M059J (cell line): ENCODE measurements at regions not wholly inside any gene's neighbourhood (a gene's known extent, or its start where the extent isn't known, plus 50 kb on each side); places are given as distances from the start of the nearest gene placed in this dataset.
A peak's percentile ranks its signal among the peaks of the same experiment; 100 is the strongest.
"Not testable (repeated sequence)": the region's sequence is repeated elsewhere in the genome, so short reads cannot be mapped to it uniquely, and the experiment has no call there.

Source experiments
- DNase-seq: peaks from one replicate; pipeline ENCODE4 v3.0.0-alpha.2; 2012; ENCODE audit warnings: low read depth

- peak; percentile 86 for DNase-seq
Observed at GRCh38 chr4:156322592-156322991, 368.9 kb upstream of the CTSO start.

GRCh38 chr4:156321203-156321602, 367.5 kb upstream of the CTSO start:
- DNase-seq, result peak; percentile 79

DNA sequence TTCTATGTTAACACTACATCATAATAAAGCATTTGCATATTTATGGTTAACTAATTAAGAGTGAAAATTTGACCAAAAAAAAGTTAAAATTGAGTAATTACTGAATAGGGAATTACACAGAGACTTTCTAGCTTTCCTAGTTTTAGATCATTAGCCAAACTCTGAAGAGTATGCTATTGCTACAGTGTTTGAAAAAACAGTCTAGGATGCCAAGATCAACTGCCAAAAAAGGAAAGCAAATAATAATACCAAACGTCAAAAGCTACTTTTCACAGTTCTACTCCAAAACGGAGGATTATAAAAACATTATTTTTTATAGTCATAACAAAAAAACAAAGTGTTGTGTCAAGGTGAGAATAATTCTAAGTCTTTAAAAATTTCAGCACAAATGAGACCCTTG, 359.8 kb upstream of the CTSO start:
- no peak for DNase-seq

DNA sequence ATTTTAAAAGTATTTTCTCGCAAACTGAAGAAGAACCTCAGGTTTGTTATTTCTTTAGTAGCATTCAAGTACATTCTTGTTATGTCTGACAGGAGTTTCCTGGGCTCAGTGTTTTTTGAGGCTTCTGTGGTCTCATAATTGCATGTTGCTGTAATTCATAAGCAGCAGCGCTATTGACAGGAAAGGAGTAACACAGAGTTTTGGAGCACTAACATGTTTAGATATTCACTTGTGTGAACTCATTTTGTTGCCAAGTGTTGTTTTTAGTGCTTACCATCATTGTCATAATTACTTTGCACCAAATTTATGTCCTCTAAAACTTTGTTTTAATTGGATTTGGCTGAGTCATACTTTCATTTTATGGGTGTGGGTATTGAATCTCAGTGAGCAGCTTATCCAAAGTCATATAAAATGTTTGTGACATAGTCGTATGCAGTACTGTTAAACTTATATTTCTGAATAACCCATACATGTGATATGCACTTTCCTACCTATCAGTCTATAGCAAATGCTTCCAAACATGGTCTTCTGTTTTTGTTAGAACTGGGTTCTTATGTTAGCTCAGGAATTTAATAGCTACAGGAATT, 358.7 kb upstream of the CTSO start:
- DNase-seq, result peak; percentile 49

GRCh38 chr4:156309031-156309430, 355.4 kb upstream of the CTSO start:
- DNase-seq, result no peak

GRCh38 chr4:156303708-156304107, 350.0 kb upstream of the CTSO start:
- no peak for DNase-seq

DNA sequence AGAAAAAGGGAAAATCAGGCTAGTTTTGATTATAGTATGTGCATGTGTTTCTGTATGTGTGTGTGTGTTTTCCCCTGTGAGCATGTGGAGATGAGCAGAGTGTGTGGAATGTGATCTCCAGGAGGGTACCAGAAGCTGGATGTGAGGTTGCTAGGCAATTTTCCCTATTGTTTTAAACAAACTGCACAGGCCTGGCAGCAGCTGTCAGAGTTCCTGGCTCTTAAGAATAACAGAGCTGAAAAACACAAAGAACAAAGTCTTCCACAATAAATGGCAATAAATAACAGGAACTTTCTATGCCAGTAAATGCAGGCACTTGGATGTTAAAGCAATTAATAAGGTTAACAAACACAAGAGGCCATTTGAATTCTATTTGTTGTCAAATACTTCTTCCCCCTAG, 344.6 kb upstream of the CTSO start:
- peak; percentile 86 for DNase-seq

DNA sequence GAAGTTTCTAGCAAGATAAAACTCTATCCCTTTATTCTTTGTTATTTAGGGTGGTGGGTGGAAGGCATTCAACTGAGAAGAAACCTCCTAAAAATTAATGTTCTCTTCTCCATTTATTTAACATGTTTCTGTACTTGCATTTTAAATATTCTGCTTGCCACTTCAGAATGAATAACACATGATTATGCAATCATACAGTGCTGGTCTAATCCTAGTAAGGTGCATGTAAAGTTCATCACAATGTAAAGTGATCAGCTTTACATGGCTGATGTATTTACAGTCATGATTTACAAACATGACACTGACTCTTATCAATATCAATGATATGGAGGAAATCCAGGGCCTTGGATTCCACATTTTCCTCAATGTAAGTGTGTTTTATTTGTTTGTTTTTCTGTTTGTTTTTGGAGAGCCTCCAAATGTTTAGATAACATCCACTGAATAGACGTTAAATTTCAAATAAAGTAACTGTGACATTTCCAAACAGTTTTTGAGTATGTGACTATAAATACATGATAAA, 342.1 kb upstream of the CTSO start:
- DNase-seq, result no peak

DNA sequence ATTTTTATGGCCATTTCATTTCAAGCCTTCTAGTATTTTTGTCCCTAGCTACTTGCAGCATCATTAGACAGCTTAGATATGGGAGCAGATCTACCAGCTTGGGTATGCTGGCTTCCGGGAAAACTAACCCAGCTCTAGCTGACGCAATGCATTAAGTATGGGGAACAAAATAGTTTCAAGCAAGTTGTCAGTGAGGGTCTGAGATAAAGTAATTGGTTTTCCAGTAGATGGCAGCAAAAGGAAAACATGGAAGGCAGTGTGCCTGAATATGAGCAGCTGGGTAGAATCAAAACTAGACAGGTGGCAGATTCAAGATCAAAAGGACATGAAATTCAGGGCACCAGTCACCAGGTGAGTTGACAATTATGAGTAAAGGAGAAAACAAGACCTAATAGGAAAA, 340.9 kb upstream of the CTSO start:
- peak; percentile 91 for DNase-seq

- DNase-seq, result peak; percentile 65
Observed at GRCh38 chr4:156293657-156294297, 340.1 kb upstream of the CTSO start.

DNA sequence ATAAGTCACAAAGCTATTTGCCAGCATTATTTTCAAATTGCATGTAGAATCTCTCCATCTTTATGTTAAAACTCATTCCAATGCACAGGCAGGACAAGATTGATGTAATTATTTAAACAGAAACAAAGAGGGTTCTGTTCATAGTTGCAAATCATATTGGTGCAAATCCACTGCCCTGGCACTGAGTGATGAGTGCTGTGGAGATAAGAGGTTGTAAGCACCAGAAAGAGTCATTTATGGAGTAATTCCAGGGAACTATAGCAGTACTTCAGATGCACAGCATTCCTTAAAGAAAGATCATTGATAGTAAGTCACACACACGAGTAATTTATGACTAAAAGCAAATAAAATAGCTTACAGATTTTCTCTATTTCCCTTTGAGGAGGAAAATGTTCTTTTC, 337.7 kb upstream of the CTSO start:
- DNase-seq, result peak; percentile 22

DNA sequence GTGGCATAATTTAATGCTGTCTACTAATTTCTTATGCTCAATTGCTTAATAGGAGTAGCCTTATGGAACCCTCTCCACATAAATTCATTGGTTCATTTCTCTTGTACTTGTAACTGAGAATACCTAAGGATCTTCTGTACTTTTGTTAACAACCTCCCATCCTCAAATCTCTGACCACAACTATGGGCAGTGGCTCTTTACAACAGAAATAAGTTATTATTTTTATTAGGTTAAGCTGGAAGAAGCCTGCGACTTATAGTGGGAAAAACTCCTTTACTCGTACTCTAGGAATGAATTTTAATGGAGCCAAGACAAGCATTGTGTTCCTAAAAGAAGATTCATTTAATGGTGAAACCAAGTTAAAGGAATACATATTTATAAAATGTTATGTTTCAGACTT, 337.1 kb upstream of the CTSO start:
- peak; percentile 7 for DNase-seq

GRCh38 chr4:156290026-156290425, 336.4 kb upstream of the CTSO start:
- DNase-seq, result not testable (repeated sequence)

DNA sequence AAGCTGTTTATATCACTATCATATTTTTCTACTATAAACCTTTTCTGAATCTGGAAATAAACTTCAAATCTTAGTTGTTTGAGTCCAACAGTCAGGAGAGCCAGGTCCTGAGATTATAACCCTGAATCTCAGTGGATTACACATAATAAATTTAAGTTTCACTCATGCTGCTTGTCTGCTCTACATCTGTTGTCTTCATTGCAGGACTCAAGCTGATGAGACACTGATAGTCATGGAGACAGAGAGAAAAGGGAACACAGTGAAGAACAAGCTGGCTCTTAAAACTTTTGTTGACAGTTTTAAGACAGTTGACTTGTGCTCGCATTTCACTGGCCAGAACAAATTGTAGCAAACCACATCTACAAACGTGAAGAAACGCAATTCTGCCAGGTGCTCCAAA, 327.0 kb upstream of the CTSO start:
- no peak for DNase-seq

DNA sequence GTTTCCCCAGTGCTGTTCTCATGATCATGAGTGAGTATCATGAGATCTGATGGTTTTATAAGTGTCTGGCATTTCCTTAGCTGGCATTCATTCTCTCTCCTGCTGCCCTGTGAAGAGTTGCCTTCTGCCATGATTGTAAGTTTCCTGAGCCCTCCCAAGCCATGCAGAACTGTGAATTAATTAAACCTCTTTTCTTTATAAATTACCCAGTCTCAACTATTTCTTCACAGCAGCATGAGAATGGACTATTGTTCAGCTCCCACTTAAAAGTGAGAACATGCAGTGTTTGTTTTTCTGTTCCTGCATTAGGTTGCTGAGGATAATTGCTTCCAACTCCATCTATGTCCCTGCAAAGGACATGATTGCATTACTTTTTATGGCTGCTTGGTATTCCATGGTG, 311.7 kb upstream of the CTSO start:
- no peak for DNase-seq

GRCh38 chr4:156261230-156261629, 307.6 kb upstream of the CTSO start:
- DNase-seq, result no peak

- DNase-seq, result peak; percentile 15
Observed at GRCh38 chr4:156255230-156256007, 301.8 kb upstream of the CTSO start.

GRCh38 chr4:156252358-156252921, 298.8 kb upstream of the CTSO start:
- DNase-seq, result peak; percentile 73

DNA sequence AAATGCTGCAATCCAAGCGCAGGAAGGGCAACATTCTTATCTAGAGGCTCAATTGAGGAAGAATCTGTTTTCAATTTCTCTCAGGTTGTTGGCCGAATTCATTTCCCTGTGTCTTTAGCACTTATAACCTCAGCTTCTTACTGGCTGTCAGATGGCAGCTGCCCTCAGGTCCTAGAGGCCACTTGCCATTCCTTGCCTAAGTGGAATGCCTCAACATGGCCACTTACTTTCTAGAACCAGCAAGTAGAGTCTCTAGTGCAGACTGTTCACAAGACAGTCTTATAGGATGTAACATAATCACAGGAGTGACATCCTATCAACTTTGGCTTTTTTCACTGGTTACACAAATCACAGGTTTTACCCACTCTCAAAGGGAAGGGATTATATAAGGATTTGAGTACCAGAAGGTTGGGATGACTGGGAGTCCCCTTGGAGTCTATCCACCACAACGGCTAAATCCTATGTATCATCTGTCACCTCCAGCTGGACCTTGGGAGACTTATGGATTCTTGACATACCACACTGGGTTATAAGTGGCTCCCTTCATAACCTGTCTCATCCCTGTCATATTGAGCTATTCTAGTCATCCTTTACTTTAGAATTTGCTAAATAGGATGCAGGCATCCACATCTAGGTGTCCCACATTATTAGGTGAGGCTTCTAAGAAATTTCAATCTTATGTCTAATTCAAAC, 297.9 kb upstream of the CTSO start:
- peak; percentile 4 for DNase-seq

DNA sequence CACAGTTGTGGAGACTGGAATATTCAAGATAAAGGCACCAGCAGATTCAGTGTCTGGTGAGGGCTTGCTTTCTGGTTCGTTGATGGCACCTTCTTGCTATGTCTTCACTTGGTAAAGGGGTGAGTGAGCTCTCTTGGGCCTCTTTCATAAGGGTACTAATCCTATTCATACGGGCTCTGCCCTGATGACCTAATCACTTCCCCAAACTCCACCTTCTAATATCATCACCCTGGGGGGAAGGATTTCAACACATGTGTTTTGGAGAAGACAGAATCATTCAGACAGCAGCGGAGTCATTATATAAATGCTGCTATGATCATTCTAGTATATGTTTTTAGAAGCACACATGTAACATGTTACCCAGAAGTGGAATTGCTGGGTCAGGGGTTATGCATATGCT, 295.3 kb upstream of the CTSO start:
- DNase-seq, result no peak

DNA sequence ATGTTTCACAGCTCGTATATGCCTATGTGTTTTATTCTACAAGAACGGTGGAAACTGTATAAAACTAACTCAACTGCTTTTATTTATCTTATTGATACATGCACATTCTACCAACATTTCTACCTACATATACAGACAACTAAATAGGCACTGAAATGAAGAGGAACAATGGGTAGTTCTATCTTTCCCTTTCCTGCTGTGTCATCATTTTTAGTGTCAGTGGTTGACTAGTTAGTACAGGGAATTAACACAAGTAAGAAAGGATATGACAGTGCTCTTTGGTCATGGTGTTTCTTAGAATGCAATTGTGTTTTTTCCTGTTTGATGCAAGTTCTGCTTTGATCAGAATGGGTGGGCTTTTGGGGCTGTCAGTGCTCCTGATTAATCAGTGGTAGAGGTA, 293.8 kb upstream of the CTSO start:
- DNase-seq, result no peak

GRCh38 chr4:156243015-156243414, 289.3 kb upstream of the CTSO start:
- no peak for DNase-seq
